ENCODE measurements at regions not wholly inside any gene's neighbourhood (a gene's known extent, or its start where the extent isn't known, plus 50 kb on each side); places are given as distances from the start of the nearest gene placed in this dataset.

DNA sequence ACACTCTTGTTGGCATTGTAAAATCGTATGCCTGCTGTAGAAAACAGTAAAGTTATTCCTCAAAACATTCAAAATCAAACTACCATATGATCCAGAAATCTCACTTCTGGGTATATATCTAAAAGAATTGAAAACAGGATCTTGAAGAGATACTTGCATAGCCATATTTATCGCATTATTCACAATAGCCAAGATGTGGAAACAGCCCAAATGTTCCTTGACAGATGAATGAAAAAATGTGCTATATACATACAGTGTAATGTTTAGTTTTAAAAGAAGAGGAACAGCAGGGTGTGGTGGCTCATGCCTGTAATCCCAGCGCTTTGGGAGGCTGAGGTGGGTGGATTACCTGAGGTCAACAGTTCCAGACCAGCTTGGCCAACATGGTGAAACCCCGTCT is 234.1 kb upstream of the DAB2 start:
- H3K9me2 ChIP-seq (ENCODE audit: low read depth, low read length): no peaks in the 10 kb centered on the region
- 0 out of 2 replicates have a peak, but pooled peaks cover 3% of the 10 kb centered on the region for H3K9me3 ChIP-seq (ENCODE audit: low read length)
- H3K4me3 ChIP-seq (ENCODE audit: low read depth, low read length, poor library complexity, severe bottlenecking): no peak overlapping the region
- H2AFZ ChIP-seq (ENCODE audit: low read length): no peak overlapping the region
- H4K20me1 ChIP-seq (ENCODE audit: insufficient read depth, low read length): no peaks in the 10 kb centered on the region
- no peaks in the 10 kb centered on the region for H3K27me3 ChIP-seq (ENCODE audit: insufficient read depth, low read length)
- no peak for TF ChIP-seq EZH2 (IDR thresholded peaks at IDR 0.05; ENCODE audit: borderline replicate concordance, low read length)
- TF ChIP-seq, protein P1, sequence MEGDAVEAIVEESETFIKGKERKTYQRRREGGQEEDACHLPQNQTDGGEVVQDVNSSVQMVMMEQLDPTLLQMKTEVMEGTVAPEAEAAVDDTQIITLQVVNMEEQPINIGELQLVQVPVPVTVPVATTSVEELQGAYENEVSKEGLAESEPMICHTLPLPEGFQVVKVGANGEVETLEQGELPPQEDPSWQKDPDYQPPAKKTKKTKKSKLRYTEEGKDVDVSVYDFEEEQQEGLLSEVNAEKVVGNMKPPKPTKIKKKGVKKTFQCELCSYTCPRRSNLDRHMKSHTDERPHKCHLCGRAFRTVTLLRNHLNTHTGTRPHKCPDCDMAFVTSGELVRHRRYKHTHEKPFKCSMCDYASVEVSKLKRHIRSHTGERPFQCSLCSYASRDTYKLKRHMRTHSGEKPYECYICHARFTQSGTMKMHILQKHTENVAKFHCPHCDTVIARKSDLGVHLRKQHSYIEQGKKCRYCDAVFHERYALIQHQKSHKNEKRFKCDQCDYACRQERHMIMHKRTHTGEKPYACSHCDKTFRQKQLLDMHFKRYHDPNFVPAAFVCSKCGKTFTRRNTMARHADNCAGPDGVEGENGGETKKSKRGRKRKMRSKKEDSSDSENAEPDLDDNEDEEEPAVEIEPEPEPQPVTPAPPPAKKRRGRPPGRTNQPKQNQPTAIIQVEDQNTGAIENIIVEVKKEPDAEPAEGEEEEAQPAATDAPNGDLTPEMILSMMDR (IDR thresholded peaks at IDR 0.05; ENCODE audit: low read length): no peak
- no peaks in the 10 kb centered on the region for H3K4me1 ChIP-seq (ENCODE audit: insufficient read depth, low read length, severe bottlenecking)
- H3K4me2 ChIP-seq (ENCODE audit: low read length): no peak overlapping the region
- no peak overlapping the region for H3K27ac ChIP-seq (ENCODE audit: low read depth, low read length, poor library complexity, severe bottlenecking)
- no peaks in the 10 kb centered on the region for H3K79me2 ChIP-seq (ENCODE audit: insufficient read depth, low read length)
- H3K9ac ChIP-seq (ENCODE audit: low read length): no peak overlapping the region
- no peaks in the 10 kb centered on the region for H3F3A ChIP-seq (ENCODE audit: insufficient read depth, low read length)
- H3K36me3 ChIP-seq (ENCODE audit: insufficient read depth, low read length): no peaks in the 10 kb centered on the region

DNA sequence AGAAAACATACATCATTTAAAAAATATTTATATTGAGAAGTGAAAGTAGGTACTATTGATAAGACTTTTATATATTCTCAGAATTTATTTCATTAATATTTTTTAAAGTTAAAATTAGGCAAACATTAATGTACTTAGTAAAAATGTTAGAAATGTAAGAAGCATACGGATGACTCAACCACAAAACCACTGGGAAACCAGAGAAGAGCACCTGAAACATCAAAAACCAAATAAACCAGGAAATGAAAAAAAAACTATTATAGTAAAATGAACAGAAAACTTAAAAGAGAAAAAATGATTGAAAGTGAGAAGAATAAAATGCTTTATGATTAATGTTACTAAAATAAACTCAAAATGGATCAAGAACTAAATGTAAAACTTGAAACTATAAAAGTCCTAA is 233.2 kb upstream of the DAB2 start:
- Histone ChIP-seq H3K36me3 (ENCODE audit: insufficient read depth, low read length) (no peaks in the 10 kb centered on the region), H3K27me3 (ENCODE audit: insufficient read depth, low read length) (no peaks in the 10 kb centered on the region), H3F3A (ENCODE audit: insufficient read depth, low read length) (no peaks in the 10 kb centered on the region), H4K20me1 (ENCODE audit: insufficient read depth, low read length) (no peaks in the 10 kb centered on the region), H3K4me3 (ENCODE audit: low read depth, low read length, poor library complexity, severe bottlenecking) (no peak overlapping the region), H3K9me2 (ENCODE audit: low read depth, low read length) (no peaks in the 10 kb centered on the region), H3K9ac (ENCODE audit: low read length) (no peak overlapping the region), H3K4me2 (ENCODE audit: low read length) (no peak overlapping the region), H2AFZ (ENCODE audit: low read length) (no peak overlapping the region), H3K79me2 (ENCODE audit: insufficient read depth, low read length) (no peaks in the 10 kb centered on the region), H3K4me1 (ENCODE audit: insufficient read depth, low read length, severe bottlenecking) (no peaks in the 10 kb centered on the region), H3K9me3 (ENCODE audit: low read length) (no peaks in the 10 kb centered on the region), H3K27ac (ENCODE audit: low read depth, low read length, poor library complexity, severe bottlenecking) (no peak overlapping the region)
- no peak for TF ChIP-seq EZH2 (IDR thresholded peaks at IDR 0.05; ENCODE audit: borderline replicate concordance, low read length)
- TF ChIP-seq, protein P1 (IDR thresholded peaks at IDR 0.05; ENCODE audit: low read length): no peak

DNA sequence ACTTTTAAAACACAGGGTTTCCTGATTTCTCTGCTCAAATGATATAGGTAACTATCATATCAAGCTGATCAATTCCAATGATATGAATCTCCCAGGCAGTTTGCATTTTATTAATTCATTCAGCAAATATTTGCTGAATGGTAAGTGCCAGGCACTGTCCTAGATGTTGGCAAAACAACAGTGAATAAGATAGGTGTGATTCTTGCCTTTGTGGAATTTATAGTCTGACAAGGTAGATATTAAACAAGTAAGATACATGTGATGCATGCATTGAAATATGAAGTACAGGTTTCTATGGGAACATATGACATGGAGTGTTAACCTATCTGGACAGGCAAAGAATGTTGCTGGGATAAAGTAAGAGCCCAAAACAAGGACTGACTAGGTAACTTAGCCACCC is 231.8 kb upstream of the DAB2 start:
- Histone ChIP-seq H3K4me3 (ENCODE audit: low read depth, low read length, poor library complexity, severe bottlenecking) (no peak overlapping the region), H3K9ac (ENCODE audit: low read length) (no peak overlapping the region), H2AFZ (ENCODE audit: low read length) (no peak overlapping the region), H3K36me3 (ENCODE audit: insufficient read depth, low read length) (no peaks in the 10 kb centered on the region), H3K9me3 (ENCODE audit: low read length) (no peaks in the 10 kb centered on the region), H4K20me1 (ENCODE audit: insufficient read depth, low read length) (no peaks in the 10 kb centered on the region), H3K4me1 (ENCODE audit: insufficient read depth, low read length, severe bottlenecking) (no peaks in the 10 kb centered on the region), H3K4me2 (ENCODE audit: low read length) (no peak overlapping the region), H3K27ac (ENCODE audit: low read depth, low read length, poor library complexity, severe bottlenecking) (no peak overlapping the region), H3K9me2 (ENCODE audit: low read depth, low read length) (no peaks in the 10 kb centered on the region), H3F3A (ENCODE audit: insufficient read depth, low read length) (no peaks in the 10 kb centered on the region), H3K27me3 (ENCODE audit: insufficient read depth, low read length) (no peaks in the 10 kb centered on the region), H3K79me2 (ENCODE audit: insufficient read depth, low read length) (no peaks in the 10 kb centered on the region)
- TF ChIP-seq EZH2 (IDR thresholded peaks at IDR 0.05; ENCODE audit: borderline replicate concordance, low read length): no peak
- TF ChIP-seq, protein P1 (IDR thresholded peaks at IDR 0.05; ENCODE audit: low read length): no peak
